HG02970 (cell line): ENCODE measurements at regions not wholly inside any gene's neighbourhood (a gene's known extent, or its start where the extent isn't known, plus 50 kb on each side); places are given as distances from the start of the nearest gene placed in this dataset.

ENCODE experiments used
- ATAC-seq: cut with Tn5 transposase; IDR thresholded peaks from one replicate; pipeline ENCODE4 v1.9.1; 2021; ENCODE audit warnings: mild to moderate bottlenecking, moderate library complexity, moderate number of reproducible peaks; ENCODE audit not compliant: unreplicated experiment, low FRiP score

DNA sequence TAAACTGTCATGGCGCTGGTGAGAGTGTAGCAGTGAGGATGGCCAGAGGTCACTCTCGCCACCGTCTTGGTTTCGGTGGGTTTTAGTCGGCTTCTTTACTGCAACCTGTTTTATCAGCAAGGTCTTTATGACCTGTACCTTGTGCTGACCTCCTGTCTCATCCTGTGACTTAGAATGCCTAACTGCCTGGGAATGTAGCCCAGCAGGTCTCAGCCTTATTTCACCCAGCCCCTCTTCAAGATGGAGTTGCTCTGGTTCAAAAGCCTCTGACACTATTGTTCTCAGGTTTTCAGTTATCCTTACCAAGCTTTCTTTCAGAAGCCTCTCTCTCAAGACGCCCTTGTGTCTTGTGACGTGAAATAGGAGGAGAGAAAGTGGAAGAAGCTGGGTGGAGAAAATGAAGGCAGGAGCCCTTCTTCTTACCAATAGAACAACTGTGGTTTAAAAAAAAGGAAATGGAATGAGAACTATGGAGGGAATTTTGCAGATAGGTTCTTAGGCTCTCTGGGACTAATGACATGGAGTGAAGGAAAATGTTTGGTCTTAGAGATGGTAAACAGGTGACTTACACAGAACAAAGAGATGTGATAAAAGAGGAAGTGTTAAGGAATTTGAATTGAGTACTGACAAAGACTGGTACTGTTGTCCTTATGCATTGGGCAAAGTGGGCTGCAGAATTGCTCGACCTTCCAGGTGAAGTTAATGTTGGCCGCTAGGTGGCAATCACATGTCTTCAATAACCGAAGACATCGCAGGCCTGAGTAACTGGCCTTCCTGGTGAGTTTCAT lies 133.3 kb upstream of the RAI14 start:
- peak; percentile 76 for ATAC-seq

DNA sequence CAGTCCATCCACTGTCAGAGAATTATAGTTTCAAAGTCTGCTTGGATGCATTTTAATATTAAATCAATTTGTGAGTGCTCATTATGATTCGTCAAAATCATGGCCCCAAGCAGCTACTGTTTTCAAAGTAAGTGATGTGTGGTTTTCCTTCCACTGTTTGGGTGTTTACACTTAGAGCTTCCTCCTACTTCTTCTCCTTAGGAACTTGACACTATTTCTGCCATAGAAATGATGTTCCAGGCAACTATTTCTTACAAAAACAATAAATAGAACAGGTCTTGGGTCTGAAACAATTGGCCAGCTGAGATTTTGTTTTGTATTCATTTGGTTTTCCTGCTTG lies 132.8 kb upstream of the RAI14 start:
- ATAC-seq, result no peak

DNA sequence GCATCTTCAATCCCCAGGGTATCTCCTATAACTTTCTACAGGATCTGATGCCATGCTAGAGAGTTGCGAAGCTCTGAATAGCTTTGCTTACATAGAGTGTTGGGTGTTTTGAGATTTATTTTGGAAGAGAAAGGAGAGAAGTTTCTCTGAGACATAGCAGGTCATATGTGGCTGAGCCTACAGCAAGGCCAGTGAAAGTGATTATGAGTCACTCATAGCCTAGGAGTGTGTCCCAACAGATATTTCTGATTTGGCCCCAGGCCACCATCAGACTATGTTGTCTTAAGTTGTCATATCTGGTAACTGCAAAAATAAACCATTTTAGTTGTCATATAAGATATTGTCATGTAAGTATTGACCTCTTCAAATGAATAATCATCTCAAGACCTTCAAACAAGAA lies 132.0 kb upstream of the RAI14 start:
- ATAC-seq, result no peak

DNA sequence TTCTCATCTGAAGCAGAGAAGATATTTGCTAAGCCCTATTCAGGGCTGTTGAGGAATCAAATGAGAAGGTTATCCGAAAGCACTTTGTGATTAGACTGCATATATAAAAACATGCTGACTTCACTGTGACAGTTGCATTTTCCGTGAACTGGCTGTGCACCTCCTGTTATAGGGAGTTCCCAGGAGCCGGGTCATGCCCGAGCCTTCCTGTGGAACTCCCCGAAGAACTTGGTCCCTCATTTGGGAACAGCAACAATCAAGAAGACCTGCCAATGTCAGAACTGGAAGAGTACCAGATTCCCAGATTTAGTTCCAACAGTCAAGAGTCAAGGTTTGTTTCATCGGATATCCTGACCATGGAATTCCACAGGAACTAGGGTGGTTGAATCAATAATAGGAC lies 130.4 kb upstream of the RAI14 start:
- no peak for ATAC-seq

DNA sequence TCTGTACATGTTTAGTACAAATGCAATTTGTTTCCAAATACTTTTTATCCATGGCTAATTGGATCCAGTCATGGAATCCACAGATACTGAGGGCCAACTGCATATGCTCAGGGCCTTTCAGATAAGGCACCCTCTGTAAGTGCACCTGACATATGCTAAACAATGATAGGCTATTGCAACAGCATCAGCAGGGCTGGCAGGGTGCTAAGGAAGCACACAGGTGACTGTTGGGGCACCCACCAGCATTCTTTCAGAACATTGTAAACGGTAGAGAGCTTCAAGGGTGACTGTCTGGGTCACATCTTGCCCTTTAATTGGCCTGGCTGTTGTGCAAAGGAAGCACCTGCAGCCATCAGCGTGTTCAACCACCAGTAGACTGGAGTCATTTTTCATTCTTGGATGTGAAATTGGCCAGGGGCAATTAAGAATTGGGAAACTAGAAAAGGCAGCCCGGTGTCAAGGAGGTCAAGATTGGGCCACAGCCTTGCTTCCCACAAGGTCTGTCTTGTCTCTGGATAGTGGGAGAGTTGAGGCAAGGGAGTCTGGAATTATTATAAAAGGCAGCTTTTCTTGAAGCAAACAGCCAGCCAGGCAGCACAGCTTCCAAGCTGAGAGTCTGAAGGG lies 129.3 kb upstream of the RAI14 start:
- no peak for ATAC-seq

DNA sequence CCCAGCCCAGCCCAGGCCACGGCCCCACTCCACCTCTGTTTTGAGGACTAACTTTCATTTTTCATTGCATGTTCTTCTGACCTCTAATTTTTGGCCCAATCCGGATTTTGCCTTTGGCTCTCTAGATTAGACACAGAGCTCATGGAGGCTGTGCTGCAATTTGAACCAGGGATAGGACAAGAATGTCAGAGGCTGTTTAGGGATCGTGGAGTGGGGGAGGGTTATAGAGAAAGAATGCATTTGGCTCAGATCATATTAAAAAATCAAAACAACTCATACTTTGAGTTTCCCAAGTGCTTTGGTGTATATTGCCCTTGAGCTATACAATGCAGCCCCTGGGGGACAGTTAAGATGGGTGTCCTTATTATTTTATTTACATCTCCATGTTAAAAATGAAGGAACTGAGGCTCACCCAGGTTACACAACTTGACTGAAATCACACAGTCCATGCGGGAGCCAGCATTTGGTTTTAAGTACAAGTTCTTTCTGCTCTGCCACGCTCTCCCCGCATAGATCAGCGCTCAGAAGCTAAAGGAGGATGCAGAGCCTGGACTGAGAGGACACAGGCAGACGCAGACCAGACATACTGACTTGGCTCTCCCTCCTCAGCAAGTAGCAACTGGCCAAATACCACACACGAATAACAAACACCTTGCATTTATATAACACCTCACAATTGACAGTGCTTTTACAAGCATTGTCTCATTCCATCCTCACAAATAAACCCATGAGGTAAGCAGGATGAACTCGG lies 126.4 kb upstream of the RAI14 start:
- no peak for ATAC-seq

DNA sequence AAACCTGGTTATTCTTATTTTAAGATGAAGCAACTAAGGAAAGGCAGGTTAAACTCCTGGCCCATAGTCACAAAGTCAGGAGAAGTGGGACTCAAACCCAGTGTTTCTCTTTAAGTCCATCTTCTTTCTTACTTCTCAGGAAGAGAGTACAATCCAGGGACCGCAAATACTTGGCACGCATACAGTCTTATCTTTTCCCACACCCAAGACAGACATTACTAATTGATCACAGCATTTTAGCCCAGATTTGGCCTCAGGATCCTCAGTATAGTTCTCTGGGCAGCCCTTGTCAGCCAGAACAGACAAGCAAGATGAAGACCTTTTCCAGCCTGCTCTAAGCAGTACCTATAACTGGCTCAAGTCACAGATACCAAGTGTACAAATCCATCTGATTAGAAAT lies 125.5 kb upstream of the RAI14 start:
- ATAC-seq, result no peak

DNA sequence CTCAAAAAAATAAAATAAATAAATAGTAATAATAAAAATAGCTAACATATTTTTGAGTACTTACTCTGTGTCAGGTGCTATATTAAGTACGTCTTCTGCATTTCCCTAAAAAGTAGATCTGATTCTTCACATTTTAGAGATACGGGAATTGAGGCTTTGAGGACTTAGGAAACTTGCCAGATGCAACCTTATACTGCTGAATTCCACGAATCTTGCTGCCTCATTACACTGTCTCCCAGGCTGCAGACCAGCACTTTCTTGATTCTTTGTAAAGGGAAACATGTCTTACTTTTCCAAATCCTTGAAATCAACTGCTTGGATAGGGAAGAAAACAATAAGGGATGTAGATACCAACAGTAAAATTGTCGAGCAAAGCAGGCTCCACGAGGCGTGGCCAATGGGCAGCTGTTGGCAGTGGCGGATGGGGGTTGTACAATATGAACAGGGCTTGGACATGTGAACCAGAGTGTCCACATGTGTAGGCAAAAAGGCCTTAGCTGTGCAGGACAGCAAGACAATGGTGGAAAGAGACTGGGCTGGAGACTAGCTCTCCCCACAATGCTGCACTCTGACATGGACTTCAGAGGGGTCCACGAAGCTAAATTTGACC lies 124.3 kb upstream of the RAI14 start:
- ATAC-seq, result no peak

DNA sequence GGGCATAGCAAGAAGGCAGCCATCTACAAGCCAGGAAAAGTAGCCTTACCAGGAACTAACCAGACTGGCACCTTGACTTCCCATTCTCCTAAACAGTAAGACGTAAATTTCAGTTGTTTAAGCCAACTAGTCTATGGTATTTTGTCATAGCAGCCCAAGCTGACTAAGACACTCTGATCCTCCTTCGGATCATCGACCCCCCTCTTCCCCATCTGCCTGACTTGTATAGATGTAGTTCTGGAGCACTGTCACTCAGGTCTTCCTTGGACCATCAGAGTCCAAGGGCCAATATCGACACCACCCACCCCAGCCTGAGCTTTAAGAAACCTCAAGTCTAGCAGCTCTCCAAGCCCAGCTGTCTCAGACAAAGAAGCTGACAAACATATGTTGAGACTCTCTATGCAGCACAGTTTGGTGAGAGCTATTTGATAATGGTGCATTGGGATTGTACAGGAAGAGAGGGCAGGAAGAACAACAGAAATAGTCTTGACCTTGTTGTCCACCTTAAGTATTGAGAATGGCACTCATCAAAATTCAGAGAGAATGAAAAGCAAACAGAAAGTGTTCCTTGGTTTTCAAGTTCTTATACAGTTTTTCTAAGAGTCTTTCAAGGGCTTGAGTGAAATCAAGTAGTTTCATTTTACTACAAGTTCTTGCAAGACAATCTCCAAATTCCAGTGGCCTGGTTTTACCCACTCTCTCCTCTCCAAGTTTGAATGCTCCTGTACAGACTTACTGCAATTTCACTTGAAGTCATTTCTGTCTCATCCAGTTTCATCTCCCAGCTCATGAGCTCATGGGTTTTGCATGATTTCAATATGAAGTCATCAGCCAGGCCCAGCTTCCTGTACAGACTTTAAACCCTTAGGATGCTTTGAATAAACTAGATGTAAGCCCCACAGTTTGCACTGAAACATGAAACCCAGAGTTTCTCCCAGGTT lies 122.3 kb upstream of the RAI14 start:
- peak; percentile 69 for ATAC-seq

DNA sequence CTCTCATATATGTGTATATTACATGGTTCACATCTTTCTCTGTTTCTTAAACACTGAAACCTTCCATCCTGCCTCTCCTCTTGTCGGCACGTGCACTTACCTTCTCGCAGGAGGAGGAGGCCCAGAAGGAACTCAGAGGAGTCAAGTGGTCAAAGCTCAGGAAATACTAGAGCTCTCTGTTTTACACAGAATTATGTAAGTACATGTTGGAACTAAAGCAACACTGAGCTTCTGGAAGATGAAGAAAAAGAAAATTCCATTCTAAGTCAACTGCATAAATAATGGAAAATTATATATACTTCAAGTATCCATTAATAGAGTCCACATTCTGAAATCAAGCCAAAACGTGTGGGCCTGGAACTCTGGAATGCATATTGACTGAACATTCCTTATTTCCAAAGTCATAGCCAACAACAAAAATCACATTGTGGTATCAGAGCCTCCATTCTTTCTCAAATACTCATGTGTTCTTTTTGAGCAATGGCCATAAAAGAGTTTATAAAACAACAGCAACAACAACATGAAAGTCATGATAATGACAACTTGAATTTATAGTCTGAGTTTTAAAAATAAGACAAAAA lies 121.5 kb upstream of the RAI14 start:
- no peak for ATAC-seq

DNA sequence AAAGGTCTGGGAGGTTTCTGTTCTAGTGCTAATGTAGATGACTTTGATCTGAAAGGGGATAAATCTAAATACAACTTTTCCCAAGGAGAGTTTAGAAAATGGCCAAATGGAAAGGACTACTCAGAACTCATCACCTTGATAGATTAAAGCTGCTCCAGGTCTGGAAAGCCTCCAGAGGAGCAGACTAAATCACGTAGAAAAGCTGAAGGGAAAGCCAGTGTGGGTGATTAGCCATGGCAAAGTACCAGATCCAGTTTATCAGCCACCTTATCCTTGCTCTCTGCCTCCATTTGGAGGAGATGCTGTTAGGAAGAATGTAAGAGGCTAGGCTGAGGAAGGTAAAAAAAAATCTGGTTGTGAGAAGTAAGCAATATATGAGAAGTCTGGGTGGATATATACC lies 120.7 kb upstream of the RAI14 start:
- ATAC-seq, result no peak

DNA sequence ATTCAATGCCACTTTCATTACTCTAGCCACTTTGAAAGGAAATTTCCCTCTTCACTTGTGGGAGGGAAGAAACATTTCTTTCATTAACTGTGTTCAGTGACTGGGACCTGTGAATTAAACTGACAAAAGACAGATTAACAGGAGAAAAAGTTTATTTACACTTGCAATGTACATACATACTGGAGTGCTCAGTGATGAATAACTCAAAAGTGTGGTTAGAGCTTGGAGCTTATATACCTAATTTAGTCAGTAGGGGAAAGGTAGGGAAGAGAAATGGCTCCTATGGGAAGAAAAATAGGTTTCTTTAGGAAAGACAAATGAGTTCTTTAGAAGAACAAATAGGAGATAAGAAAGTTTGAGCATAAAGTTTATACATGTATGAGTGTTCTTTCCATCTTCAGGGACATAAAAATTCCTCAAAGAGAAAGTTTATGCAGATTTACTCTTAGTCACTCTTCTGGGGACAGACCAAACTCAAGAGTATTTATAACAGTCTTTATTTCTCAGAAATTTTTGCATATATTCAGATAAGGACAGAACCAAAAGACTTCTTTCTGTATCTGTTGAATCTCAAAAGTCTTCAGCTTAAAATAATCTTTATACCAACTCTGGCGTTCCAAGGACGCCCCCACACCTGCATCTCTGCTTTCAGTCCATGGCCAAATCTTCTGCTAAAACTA lies 120.0 kb upstream of the RAI14 start:
- no peak for ATAC-seq

DNA sequence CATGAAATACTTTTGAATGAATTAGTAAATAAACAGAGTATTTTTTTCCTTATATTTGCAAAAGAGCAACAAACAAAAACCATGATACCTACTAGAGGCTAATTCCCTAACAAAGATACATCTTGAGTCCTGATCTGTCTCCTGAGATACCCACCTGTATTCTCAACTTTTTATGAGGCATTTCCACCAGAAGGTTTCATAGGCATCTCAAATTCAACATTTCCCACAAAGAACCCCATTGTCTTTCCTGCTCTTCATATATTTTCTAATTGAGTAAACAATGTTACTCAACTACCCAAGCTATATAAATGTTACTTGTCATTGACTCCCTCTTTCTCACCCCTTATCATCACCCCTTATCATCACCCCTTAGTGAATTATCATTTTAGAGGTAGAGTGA lies 119.4 kb upstream of the RAI14 start:
- no peak for ATAC-seq

DNA sequence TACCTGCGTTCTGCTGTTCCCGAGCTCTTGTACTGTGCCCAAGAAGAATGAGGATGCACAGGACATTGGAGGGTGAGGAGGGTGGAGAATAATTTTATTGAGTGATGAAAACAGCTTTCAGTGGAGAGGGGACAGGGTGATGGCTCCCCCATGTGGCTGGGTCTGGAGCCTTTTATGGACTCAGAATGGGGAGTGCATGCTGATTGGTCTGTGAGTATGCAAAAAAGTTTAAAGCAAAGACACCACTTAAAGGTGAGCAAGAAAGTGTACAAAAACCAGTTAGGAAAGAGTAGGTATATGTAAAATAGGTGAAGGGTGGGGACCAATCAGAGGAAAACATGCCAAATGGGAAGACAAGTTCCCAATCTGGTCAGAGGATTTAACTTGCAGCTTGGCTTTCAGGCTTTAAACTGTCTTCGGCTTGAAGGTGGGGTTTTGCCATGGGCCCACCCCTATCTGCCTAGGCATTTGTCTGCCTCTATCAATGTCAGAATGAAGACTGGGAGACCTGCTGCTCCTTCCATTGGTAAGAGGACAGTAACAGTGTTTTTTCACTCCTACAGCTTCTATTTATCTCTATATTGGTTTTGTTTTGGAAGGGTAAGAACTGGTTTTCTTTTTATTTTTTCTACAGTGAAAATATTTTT lies 118.0 kb upstream of the RAI14 start:
- ATAC-seq, result no peak

DNA sequence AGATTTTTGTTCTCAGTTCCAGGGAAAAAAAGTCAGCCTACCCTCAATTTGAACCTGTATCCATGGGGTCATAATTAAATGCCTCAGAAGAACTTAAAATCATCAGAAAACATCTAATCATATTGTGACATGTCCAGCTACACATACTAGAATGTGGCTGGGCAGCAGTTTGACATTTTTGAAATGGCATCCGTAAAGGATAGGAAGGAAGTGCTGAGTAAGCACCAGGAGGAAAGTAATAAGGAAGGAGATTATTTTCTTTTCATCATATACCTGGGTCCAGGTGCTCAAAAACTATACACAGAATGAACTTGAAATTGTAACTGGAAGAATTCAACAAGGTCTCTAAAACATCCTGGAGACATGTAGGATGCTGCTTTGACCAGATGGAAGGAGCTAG lies 116.9 kb upstream of the RAI14 start:
- no peak for ATAC-seq

DNA sequence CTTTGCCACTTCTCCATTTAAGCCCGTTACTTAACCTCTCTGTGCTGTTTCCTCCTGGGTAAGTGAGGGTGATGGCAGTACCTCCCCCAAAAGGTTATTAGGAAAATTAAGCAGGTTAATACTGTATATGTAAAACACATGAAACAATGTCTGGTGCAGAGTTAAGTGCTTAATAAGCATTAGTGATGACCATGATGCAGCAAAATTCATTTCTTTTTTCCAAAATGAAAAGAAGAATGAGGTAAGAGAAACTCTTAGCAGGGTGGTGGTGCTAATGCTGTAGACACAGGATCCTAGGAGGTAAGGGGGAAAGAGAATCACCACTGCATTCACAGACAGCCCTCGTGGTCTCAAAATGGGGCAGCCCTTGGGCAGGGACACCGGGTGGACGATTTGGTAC lies 115.1 kb upstream of the RAI14 start:
- no peak for ATAC-seq

DNA sequence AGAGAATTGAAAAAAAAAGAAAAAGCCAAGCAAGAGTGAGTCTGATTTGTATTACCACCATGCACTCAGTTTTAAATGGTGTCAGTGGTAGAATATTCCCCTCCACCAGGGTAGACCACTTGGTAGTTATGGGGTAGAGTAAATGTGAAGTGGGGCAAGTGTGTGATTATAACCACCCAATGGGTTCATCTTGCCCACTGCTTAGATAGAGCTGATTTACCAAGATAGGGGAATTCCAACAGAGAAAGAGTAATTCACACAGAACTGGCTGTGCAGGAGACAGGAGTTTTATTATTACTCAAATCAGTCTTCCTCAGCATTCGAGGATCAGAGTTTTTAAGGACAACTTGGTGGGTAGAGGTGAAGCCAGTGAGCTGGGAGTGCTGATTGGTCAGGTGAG lies 113.3 kb upstream of the RAI14 start:
- ATAC-seq, result no peak

DNA sequence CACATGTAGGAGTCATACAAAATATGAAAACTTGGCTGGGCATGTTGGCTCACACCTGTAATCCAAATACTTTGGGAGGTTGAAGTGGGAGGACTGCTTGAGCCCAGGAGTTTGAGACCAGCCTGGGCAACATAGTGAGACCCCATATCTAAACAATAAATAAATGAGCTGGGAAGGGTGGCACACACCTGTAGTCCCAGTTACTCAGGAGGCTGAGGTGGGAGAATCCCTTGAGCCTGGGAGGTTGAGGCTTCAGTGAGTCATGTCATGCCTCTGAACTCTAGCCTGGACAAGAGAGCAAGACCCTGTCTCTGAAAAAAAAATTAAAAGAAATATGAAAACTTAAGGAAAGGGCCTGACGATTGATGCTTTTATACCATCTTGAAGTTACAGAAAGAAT lies 112.4 kb upstream of the RAI14 start:
- ATAC-seq, result no peak

DNA sequence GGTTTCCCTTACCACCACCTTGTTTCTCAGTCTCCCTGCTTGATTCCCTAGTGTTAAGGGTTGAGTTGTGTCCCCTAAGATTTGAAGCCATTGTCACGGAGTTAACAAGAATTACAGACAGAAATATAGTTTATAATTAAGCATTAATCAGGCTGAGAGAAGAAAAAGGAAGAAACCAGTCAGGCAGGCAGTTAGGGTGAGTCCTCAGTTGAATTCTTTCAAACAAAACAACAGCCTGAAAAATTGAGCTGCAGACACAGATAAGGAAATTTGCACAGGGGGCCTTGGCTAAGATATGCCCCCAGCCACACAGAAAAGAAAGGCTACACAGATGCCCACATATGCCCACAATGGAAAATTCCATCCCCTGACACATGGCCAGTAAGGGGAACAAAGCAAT lies 111.7 kb upstream of the RAI14 start:
- no peak for ATAC-seq
